ENCODE measurements at regions not wholly inside any gene's neighbourhood (a gene's known extent, or its start where the extent isn't known, plus 50 kb on each side); places are given as distances from the start of the nearest gene placed in this dataset.

- POLR2A ChIA-PET (ENCODE audit: low non-redundant PET) = no interaction called here
- Histone ChIP-seq H3K9me3 (ENCODE audit: low read depth, low read length, poor library complexity, severe bottlenecking) (peaks cover 6% of the 10 kb centered on the region), H3K27me3 (replicated peaks; ENCODE audit: insufficient read depth, low read depth, low read length, poor library complexity) (no peaks in the 10 kb centered on the region), H3K4me1 (ENCODE audit: insufficient read depth, low read length, poor library complexity, severe bottlenecking) (no peaks in the 10 kb centered on the region), H3K27ac (ENCODE audit: low read depth, low read length, poor library complexity, severe bottlenecking) (no peak overlapping the region), H3K4me3 (ENCODE audit: low read depth, low read length, poor library complexity, severe bottlenecking) (no peak overlapping the region), H3K36me3 (ENCODE audit: insufficient read depth, low read length, poor library complexity, severe bottlenecking) (no peaks in the 10 kb centered on the region)
- BruUV-seq (replicated peaks) = no TSS peak
- intact Hi-C loops (cut with micrococcal nuclease; ENCODE audit: unreplicated experiment) = no loop called here
- TF ChIP-seq EZH2 (IDR thresholded peaks at IDR 0.05; ENCODE audit: borderline replicate concordance, low read depth, low read length, poor library complexity, severe bottlenecking) (no peak), CTCF (conservative IDR thresholded peaks at IDR 0.05; ENCODE audit: low read depth, low read length) (no peak)
- CTCF ChIA-PET = no interaction called here
- no peak for DNase-seq (ENCODE audit: low spot score)
Measured at GRCh38 chrX:126338916-126339315, 172.8 kb upstream of the DCAF12L2 start.

GRCh38 chrX:126300401-126300800 lies 134.3 kb upstream of the DCAF12L2 start:
- BruUV-seq (replicated peaks) = no TSS peak
- no peaks in the 10 kb centered on the region for H3K9me3 ChIP-seq (ENCODE audit: low read depth, low read length, poor library complexity, severe bottlenecking)
- CTCF ChIA-PET = no interaction called here
- intact Hi-C loops (cut with micrococcal nuclease; ENCODE audit: unreplicated experiment) = no loop called here
- H3K27ac ChIP-seq (ENCODE audit: low read depth, low read length, poor library complexity, severe bottlenecking) = no peak overlapping the region
- POLR2A ChIA-PET (ENCODE audit: low non-redundant PET) = no interaction called here
- no peaks in the 10 kb centered on the region for H3K27me3 ChIP-seq (replicated peaks; ENCODE audit: insufficient read depth, low read depth, low read length, poor library complexity)
- no peak overlapping the region for H3K4me3 ChIP-seq (ENCODE audit: low read depth, low read length, poor library complexity, severe bottlenecking)
- H3K36me3 ChIP-seq (ENCODE audit: insufficient read depth, low read length, poor library complexity, severe bottlenecking) = no peaks in the 10 kb centered on the region
- H3K4me1 ChIP-seq (ENCODE audit: insufficient read depth, low read length, poor library complexity, severe bottlenecking) = no peaks in the 10 kb centered on the region
- TF ChIP-seq CTCF (conservative IDR thresholded peaks at IDR 0.05; ENCODE audit: low read depth, low read length) (no peak), EZH2 (IDR thresholded peaks at IDR 0.05; ENCODE audit: borderline replicate concordance, low read depth, low read length, poor library complexity, severe bottlenecking) (no peak)
- no peak for DNase-seq (ENCODE audit: low spot score)

GRCh38 chrX:126272795-126273497 lies 106.9 kb upstream of the DCAF12L2 start:
- POLR2A ChIA-PET (ENCODE audit: low non-redundant PET) = no interaction called here
- Histone ChIP-seq H3K27ac (ENCODE audit: low read depth, low read length, poor library complexity, severe bottlenecking) (no peak overlapping the region), H3K9me3 (ENCODE audit: low read depth, low read length, poor library complexity, severe bottlenecking) (no peaks in the 10 kb centered on the region), H3K27me3 (replicated peaks; ENCODE audit: insufficient read depth, low read depth, low read length, poor library complexity) (no peaks in the 10 kb centered on the region), H3K36me3 (ENCODE audit: insufficient read depth, low read length, poor library complexity, severe bottlenecking) (no peaks in the 10 kb centered on the region), H3K4me1 (ENCODE audit: insufficient read depth, low read length, poor library complexity, severe bottlenecking) (no peaks in the 10 kb centered on the region), H3K4me3 (ENCODE audit: low read depth, low read length, poor library complexity, severe bottlenecking) (no peak overlapping the region)
- no TSS peak for BruUV-seq (replicated peaks)
- TF ChIP-seq CTCF (conservative IDR thresholded peaks at IDR 0.05; ENCODE audit: low read depth, low read length) = no peak
- CTCF ChIA-PET = no interaction called here
- no peak for DNase-seq (ENCODE audit: low spot score)
- intact Hi-C loops (cut with micrococcal nuclease; ENCODE audit: unreplicated experiment) = no loop called here

Data from A673 (cell line).